NCI-H128 (cell line): ENCODE measurements at regions not wholly inside any gene's neighbourhood (a gene's known extent, or its start where the extent isn't known, plus 50 kb on each side); places are given as distances from the start of the nearest gene placed in this dataset.
A peak's percentile ranks its signal among the peaks of the same experiment; 100 is the strongest.
"Not testable (repeated sequence)": the region's sequence is repeated elsewhere in the genome, so short reads cannot be mapped to it uniquely, and the experiment has no call there.

Source experiments
- DNase-seq: peaks from one replicate; lab custom pipeline; 2025; ENCODE audit not compliant: unreplicated experiment; lab: John Stamatoyannopoulos, UW

DNA sequence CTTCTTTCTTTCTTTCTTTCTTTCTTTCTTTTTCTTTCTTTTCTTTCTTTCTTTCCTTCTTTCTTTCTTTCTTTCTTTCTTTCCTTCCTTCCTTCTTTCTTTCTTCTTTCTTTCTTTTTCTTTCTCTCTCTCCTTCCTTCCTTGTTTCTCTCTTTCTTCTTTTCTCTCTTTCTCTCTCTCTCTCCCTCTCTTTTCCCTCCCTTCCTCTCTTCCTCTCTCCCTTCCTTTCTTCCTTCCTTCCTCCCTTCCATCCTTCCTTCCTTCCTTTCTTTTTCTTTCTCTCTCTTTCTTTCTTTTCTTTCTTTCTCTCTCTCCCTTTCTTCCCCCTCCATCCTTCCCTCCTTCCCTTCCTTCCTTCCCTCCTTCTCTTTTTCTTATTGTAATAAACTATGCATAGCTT is 105.5 kb downstream of the ZBTB18 start:
- not testable (repeated sequence) for DNase-seq

DNA sequence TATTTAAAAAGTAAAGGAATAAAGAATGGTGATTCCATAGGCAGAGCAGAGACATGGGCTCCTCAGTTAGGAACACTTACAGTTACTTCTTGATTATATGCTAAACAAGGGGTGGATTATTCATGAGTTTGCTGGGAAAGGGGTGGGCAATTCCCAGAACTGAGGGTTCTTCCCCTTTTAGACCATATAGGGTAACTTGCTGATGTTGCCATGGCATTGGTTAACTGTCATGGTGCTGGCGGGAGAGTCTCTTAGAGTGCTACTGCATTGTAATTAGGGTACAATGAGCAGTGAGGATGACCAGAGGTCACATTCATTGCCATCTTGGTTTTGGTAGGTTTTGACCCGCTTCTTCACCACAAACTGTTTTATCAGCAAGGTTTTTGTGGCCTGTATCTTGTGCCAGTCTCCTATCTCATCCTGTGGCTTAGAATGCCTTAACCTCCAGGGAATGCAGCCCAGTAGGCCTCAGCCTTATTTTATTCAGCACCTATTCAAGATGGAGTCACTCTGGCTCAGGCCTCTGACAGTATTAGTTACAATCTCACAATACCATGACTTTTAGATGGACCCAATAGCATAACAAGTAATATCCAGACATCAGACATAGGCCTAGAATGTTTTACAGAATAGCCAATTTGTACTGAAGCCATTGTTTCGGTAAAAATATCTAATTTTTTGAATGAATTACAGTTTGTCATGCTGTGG is 106.8 kb downstream of the ZBTB18 start:
- DNase-seq, result no peak

DNA sequence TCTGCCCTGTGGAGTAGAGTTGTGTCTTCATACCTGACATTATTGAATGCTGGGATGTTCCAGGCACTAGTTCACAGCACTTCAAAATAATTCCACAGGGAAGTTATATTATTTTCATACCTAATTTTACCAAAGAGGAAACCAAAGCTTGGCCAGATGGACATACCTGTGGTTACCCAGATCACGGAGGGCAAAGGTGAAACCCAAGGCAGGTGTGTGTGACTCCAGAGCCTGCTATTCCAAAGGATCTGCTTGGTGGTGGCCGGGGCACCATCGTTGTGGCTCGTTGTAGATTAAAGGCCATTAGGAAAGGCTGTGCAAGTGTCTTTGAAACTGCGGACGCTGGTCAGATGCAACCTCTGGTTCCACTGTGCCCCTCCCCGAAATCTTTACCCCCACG is 108.6 kb downstream of the ZBTB18 start:
- no peak for DNase-seq

DNA sequence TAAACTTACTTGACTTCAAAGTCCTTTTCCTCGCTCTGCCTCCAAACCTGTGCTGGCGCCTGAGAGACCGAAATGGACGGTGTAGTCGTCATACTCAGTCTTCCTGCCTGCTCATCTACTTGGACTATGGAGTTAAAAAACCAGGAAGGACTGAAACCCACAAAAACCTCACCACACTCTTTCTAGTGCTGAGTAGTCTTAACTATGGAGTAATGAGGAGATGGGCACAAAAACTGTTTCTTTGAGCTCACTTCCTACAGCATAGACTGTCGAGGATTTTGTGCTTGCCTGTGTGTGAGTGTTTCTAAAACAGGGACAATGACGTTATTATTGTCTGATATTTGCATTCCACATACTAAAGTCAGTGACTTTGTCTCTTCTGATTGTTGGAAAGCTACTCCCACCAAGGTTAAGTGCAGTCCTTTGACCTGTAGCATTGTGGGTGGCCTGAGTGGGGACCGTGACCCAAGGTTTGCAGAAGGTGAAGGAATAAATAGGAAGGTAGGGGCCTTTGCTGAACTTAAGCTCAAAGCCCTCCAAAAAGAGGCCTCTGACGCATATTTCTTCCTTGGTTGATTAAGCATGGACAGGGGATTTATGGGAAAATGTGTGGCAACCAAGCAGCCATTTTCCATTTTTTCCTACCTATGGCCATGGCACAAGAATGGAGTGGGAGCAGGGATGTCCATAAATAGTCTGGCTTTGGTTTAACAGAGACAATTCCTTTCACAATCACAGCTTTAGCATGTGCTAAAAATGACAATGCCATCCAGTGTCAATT is 109.6 kb downstream of the ZBTB18 start:
- no peak for DNase-seq

DNA sequence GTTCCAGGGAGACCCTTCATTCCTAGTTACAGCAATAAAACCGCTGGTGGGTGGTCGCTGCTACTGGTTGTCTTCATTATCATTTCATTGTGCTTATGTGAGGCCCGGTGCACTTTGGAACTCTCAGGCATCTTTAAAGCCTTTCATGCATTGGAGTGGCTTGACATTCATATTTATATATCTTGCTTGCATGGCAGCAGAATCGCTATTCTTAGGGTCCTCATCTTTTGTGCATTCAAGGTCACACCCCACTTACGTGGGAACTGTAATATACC is 110.1 kb downstream of the ZBTB18 start:
- no peak for DNase-seq

DNA sequence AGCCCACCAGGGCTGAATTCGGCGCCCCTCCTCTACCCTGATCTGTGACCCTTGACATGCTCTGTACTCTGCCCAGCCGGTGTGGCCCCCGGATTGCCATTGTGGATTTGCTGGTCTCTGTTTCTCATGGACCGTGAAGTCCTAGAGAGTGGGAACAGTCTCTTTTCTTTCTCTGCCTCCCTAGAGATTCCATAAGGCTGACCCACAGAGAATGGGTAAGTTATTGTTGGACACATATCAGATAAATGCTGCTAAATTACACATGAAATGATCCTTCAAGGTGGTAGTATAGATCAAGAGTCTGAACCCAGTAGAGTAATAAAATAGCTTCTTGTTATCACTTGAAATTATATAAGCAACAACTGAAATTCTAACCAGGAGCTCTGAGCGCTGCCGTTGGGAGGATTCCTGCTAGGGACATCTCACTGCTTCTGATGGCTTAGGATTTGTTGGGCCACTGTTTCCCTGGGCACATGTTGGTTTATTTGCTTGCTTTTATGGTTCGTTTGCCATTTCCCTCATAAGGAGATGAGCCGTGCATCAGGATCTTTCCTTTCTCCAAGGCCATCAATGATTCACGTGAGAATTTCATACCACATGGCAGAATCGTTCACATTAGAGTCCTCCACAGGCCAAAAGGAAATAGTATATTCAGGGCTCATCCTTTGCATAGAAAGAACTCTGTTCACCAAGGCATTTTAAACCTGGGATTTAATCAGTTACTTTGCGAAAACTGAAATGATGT is 111.9 kb downstream of the ZBTB18 start:
- DNase-seq, result no peak

DNA sequence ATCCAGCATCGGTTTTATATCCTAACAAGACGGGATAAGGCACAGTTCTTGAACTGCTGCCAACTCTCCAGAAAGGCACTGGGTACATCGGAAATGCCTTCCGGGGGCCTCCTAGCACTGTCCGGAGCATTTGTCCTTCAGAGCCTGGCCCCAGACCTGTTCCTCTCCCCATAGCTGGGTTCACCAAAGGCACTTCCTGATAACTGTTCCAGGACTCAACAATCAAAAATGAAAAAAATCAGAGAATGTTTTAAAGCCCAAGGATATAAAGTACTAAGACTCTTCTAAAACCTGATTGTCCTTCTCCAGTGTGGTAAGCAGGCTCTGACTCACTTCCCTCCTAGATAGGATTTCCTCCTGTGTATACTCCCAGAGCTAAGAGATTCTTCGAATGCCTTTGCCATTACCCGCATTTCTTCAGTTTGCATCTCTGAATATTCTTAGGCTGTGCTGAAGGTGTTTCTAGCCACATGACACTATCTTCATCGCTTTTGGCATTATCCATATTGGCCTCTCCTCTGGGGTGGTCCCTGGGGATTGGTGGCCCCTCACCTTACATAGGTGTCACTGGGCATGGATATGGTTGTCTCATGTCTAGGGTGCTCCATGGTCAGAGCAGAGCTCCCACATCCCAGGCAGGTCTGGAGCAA is 112.9 kb downstream of the ZBTB18 start:
- no peak for DNase-seq

DNA sequence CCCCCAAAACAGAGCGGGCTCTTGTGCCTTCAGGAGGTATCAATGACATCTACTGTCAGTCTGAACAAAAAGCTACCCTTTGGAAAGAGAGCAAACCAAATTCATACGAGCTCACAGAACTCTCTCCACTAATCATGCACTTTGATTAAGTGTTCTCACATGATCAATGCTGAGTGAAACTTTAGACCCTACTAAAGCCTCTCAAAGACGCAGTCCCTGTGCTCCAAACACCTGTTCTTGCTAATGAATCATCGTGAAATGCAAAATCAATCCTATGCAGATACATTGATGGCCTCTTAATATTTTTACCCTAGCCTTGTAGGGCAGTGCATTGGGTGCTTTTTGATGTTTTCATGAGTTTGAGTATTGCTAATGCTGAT is 113.4 kb downstream of the ZBTB18 start:
- peak; percentile 34 for DNase-seq

DNA sequence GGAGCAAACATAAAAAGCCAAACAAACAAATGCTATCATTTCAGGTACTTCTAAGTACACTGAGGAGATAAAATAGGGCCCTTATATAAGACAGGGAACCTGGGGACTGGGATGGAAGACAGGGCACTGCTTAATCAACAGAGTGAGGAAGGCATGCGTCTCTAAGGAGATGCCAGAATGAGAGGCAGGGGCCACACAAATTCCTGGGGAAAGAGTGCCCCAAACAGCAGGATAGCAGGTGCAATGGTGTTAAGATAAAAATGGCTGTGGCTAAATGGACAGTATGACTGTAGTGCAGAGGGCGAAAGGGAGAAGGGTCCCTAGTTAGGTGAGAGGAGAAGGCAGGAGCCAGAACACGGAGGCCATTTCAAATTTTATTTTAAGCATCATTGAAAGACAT is 113.9 kb downstream of the ZBTB18 start:
- DNase-seq, result no peak

DNA sequence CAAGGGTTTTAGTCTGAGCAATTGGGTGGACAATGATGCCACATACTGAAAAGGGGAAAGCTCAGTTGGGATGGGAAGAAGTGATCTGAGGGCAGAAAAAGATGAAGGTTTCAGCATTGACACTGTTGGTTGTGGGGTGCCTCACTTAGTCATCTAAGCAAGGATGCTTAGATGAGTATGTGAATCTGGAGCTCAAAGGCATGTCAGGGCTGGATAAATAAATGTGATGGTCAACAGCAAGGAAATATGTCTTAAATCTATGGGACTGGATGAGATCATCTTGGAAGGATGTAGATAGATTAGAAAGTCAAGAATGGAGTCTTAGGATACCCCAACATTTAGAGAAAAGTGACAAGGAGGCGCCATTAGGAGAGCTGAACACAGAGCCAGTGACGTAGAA is 114.6 kb downstream of the ZBTB18 start:
- no peak for DNase-seq

DNA sequence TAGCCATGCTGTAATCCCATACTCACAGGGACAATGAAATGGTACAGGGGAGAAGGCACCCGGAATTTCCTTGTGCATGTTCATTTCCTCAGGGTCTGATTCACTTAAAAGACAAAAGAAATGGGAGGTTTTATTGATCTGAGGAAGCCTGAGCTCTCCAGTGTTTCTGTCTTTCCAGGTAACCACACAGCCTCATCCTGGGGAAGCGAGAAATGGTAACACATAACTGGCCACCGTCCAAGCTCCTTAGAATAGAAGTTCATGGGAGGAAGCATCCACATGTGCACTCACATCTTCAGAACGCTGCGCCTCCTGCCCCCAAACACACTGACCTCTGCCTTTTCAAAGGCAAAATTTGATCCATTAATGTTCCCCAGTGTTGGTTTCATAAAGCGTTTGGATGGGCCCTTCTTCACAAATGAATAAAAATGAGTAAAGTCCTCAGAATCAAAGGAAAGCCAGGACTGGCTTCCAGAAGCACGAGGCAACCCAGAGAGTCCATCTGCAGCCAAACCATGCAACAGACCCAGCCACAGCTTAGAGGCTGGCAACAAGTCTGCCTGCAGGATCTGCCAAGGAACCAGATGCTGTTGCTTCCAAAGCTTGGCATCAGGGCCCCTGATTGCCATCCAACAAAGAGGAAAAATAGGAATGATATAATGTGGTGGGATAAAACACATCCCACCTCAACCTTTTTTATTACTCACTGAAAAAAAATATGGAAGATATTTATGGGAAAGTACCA is 120.3 kb downstream of the ZBTB18 start:
- no peak for DNase-seq

DNA sequence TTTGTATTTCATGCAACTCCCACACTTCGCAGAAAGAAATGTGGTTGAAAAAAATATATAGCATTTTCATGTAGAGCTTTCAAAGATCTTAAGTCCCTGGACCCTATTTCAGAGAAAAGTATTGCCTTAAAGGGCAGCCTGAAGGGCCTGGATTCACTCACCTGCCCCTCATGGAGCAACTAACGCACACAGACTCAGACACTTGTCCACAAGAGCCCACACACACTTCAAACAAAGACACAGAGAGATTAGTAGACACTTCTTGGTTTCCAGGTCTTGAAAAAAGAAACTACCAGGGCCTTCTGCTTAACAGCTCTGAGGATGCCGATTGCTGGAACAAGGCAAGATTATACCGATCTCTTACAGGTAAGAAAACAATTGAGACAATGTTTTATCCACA is 122.2 kb downstream of the ZBTB18 start:
- no peak for DNase-seq

DNA sequence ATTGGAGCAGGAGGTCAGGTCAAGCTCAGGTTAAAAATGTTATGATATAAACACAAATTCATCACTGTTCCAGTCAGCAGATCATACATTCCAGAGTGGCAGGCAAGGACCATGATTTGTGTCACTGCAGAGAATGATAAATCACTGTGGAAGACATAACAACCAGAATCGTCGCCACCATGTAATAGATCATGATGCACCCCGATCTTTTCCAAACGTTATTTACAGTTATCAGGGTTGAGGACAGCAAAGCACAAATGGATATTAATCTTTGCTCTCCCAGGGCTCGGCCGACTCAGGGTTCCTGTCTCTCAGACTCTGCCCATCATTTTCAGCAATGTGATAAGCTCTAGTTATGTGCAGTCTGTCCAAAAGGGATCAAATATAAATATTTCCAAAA is 122.7 kb downstream of the ZBTB18 start:
- no peak for DNase-seq

DNA sequence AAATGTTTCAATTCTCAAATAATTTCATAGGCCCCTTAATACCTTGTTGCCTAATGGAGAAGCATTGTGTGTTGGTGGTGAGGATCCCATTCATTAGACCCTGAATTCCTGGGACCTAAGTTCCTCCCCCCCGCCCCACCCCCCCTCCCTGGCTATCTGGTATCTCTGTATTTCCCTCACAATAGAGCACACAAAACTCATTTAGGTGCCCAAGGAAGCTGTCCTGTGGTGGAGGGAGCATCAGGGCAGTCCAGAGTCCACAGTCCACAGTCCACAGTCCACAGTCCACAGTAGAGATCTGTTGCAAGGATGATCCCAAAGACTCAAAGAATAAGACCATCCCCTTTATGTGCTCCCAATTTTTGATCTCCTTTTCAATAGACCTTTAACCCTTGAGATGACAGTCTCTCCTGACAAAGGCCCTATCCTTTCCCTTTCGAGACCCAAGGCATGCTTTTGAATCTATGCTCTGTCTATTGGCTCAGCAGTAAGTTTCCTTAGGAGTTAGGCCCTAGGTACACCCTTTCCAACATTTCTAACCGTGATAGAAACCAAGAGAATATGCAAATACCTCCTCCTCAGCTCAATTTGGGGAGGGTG is 123.9 kb downstream of the ZBTB18 start:
- no peak for DNase-seq

DNA sequence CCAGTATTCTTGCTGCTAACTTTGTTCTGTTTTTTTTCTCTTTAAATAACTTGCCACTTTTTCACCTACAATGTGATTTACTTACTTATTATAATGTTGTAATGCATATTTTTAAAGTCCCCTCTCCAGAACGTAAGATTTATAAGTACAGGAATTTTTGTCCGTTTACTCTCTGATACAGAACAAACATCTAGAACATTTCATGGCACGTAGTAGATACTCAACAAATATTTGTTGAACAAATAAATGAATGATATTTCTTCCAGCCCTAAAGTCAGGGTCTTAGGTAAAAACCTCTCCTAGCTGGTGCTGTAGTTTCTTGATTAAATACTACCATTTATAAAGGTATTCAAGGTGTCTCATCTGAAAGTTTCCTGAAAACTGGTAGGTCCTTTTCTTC is 125.1 kb downstream of the ZBTB18 start:
- no peak for DNase-seq

DNA sequence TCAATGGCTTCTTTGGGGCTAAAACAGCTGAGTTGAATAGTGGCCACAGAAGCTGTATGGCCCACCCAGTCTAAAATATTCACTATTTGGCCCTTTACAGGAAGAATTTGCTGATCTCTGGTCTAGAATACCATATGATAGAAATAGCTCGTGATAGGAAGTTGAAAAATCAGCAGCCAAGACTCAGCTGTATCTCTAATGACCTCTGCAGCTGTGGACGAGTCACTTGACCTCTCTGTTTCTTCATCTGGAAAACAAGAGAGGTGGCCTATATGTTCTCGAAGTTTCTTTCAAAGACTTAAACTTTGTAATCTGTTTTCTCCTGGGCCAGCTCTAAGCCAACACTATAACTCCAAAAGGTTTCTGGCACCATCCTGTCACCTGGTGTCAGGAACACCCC is 129.2 kb downstream of the ZBTB18 start:
- no peak for DNase-seq

DNA sequence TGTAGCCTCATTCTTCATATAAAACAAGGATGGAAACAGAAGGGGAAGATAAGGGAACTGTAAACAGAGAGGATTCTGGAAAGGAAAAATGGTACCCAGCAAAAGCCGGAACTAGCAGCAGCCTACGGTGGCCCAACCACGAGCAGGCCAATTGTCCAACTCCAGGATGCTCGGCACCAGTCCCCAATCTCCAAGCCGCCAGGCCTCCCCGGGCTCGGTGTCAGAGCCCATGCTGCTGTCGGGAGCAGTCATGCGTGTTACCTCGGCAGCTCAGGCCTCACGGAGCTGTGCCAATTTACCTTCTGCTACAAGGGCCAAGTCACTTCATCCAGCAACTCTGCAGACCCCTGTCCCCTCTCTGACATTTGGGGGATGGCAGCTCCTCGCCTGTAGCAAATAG is 130.8 kb downstream of the ZBTB18 start:
- DNase-seq, result no peak

DNA sequence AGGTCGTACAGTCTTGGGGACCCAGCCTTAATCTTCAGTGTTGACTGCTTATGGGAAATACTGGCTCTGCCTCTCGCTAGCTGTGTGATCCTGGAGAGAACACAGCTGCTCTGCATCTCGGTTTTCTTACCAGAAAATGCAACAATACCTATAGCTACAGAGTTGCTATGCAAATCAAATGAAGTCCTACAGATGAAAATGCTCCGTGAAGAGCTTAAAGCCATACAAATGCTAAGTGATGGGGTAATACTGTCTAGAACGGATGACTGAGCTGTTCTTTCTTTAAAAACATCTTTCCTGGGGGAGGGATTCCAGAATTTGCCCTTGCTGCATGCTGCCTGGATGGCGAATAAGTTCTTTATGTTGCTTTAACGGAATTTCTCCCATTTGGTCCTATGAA is 132.0 kb downstream of the ZBTB18 start:
- no peak for DNase-seq

DNA sequence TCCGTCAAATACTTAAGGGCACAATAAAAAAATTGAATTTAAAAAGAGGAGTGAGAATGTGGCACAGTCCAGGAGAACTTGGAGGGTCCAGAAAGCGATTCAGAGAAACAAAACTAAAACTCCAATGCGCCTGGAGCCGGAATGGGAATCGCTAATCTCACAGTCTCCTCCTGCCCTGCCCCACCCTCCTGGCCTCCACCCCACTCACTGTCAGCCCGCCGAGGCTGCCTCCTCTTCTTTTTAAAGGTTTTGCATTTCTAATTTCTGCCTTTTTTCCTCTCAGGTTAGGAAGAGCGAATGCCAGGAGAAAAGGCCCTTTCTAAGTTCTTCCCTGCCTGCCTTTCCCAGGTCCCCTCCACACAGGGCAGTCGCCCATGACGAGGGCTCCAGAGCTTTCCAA is 135.3 kb downstream of the ZBTB18 start:
- DNase-seq, result no peak

DNA sequence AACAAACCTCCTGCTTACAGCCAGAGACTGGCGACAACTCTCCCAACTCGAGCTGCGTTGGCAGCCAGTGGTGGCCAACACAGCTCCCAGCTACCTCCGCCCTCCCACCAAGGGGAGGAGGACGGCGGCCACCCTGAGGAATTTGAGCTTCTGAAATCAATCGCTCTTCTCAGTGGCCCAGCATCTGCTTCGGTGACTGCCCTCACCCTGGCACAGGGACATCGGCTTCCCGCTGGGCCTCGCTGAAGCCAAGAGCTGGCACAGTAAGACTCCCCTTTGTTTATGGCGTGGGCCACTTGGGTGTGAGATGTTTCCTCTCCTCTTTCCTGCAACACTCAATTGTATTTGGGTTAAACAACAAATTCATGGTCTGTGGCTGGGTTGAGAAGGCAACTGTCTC is 136.2 kb downstream of the ZBTB18 start:
- no peak for DNase-seq

DNA sequence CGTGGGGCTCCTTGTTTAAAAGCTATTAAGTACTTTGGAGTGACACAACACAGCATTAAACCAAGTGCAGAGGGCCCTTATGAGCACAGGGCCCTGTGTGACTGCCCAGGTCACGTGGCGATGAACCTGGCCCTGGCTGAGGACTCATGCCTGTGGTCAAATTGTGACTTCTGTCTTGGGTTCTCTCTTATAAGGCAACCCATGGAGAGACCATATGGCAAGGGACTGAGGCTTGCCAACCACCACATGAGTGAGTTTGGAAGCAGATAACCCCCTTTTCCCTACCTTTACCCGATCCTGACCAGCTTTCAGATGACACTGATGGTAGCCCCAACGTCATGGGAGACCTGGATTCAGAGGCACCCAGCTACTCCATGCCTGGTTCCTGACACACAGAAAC is 140.5 kb downstream of the ZBTB18 start:
- no peak for DNase-seq
